NOMO-1 treated with dmso at 0.1 percent for 144 hours (cell line): ENCODE measurements at regions not wholly inside any gene's neighbourhood (a gene's known extent, or its start where the extent isn't known, plus 50 kb on each side); places are given as distances from the start of the nearest gene placed in this dataset.

Source experiments
- DNase-seq: peaks from one replicate; lab custom pipeline; 2025; ENCODE audit not compliant: unreplicated experiment; lab: John Stamatoyannopoulos, UW

- no peak for DNase-seq
These were observed 182.6 kb upstream of the ROPN1 start for GRCh38 chr3:124174476-124174875.

GRCh38 chr3:124174910-124175874 lies 183.3 kb upstream of the ROPN1 start:
- DNase-seq = no peak

DNA sequence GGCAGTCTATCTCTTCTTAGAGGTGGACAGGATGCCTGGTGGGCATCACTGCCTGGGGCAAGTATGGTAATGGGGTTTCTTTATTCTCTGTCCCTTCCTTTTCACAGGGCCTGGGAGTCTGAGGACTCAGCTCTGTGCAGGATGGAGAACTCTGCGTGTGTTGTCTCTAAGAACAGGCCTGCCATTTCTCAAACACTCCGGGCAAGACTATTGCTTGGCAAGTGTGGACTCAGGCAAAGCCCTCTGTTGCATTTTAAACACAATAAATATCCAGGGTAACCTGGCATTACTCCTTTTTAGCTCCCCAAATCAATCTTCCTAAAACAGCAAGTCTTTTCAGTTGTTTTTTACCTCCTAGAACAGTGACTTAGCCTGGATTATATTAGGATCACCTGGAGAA lies 185.1 kb upstream of the ROPN1 start:
- DNase-seq = no peak

GRCh38 chr3:124178531-124178930 lies 186.6 kb upstream of the ROPN1 start:
- no peak for DNase-seq

DNA sequence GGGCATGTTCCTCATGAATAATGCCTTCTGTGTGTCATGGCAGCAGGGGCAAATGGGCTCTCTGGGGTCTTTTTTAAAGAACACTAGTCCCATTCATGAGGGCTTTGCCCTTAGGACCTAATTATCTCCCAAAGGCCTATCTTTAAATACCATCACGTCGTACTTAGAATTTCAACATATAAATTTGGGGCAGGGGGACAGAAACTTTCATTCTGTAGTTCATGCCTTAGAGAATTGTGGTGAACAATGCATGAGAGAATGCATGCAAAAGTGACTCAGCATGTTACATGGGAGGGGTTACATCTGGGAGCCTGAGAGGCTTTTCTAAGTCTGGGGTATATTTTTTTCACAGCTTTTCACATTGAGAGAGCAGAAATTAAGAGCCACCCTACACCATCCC lies 208.5 kb upstream of the ROPN1 start:
- DNase-seq = no peak

- no peak for DNase-seq
These were observed 209.3 kb upstream of the ROPN1 start for GRCh38 chr3:124201226-124201625.

- DNase-seq = no peak
These were observed 209.9 kb upstream of the ROPN1 start for GRCh38 chr3:124201786-124202185.

DNA sequence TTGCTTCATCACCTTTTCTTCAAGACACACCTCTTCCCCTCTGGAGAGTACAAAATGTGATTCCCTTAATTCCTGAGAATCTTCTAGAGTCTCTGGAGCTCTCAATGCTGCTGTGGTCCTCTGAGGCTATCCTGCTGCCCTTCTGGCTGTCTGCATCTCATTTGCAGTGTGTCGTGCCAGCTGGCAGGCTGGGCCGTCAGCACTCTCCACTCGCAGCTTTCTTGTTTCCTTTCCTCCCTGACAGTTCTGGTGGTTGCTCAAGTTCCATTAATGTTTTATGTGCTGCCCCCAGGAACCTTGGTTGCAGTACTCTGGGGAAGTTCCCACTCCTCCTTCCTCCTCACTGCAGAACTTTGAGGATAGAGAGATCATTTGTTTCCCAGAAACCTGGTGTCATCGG lies 210.8 kb upstream of the ROPN1 start:
- DNase-seq = no peak

GRCh38 chr3:124203292-124203691 lies 211.4 kb upstream of the ROPN1 start:
- DNase-seq = no peak

GRCh38 chr3:124206225-124207055 lies 214.5 kb upstream of the ROPN1 start:
- no peak for DNase-seq

DNA sequence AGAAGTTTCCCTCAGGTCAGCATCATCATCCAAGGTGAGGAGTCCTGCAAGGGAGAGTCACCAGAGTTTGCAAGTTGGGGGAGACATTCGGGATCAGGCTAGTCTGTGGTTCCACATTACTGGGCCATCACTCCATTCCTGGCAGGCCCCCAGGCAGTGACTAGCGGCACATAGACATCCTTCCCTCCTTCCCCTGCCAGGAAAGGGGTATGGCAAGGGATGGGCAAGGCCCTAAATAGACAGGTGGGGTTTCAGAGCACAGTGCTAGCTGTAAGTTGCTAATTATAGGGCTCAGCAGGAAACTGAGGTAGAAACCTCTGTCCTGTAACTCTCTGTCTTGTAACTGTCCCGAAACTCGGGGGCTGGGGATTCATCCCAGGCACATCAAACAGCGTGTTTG lies 215.2 kb upstream of the ROPN1 start:
- DNase-seq = no peak

GRCh38 chr3:124207873-124208485 lies 216.1 kb upstream of the ROPN1 start:
- no peak for DNase-seq

GRCh38 chr3:124209426-124209825 lies 217.5 kb upstream of the ROPN1 start:
- no peak for DNase-seq

GRCh38 chr3:124210899-124211298 lies 219.0 kb upstream of the ROPN1 start:
- DNase-seq = no peak

- no peak for DNase-seq
These were observed 221.7 kb upstream of the ROPN1 start for GRCh38 chr3:124213641-124214040.

- DNase-seq = no peak
These were observed 225.6 kb upstream of the ROPN1 start for GRCh38 chr3:124217542-124217941.

- DNase-seq = no peak
These were observed 229.5 kb upstream of the ROPN1 start for GRCh38 chr3:124221422-124221821.

GRCh38 chr3:124223853-124224252 lies 231.9 kb upstream of the ROPN1 start:
- no peak for DNase-seq

GRCh38 chr3:124227150-124227630 lies 235.3 kb upstream of the ROPN1 start:
- DNase-seq = no peak

DNA sequence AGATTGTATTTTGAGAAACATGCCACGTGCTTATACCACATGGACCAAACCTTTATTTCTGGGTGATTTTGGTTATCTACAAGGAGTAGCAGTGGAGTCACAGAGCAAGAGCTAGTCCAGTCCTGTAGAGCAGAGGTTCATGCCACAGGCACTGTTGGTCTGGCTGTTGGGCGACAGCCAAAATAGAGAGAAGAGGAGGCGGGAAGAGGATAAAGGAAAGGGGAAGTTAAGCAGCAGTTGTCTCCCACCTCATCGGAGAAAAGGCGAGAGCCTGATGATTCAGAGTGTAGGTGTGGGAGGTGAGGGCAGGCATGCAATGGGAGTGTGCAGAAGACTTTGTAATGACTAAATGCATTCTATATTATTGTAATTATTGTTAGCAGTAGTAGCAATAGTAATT lies 237.5 kb upstream of the ROPN1 start:
- no peak for DNase-seq

DNA sequence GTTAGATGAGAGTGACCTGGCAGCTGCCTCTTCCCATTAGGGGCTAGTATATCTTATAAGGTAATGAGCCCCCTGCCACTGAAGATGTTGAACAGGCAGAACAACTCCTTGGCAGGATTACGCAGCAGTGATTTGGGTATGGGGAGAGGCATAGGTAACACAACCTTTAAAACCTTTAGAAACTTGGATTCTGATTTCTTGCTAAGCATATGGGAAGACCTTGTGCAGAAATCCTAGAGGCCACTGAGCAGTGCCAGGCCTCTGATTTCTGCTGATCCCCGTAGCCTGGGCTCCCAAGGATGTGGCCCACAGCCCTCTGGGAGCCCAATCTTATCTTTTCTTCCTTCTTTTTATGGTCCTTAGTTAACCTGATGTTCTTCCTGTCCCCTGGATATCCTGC lies 237.9 kb upstream of the ROPN1 start:
- no peak for DNase-seq
